ENCODE measurements at regions not wholly inside any gene's neighbourhood (a gene's known extent, or its start where the extent isn't known, plus 50 kb on each side); places are given as distances from the start of the nearest gene placed in this dataset.

GRCh38 chr2:145846982-145847381 is 1327.1 kb upstream of the ZEB2 start:
- FAIRE-seq = no peak

- no peak for FAIRE-seq
These were observed 1326.0 kb upstream of the ZEB2 start for GRCh38 chr2:145845923-145846322.

GRCh38 chr2:145845207-145845894 is 1325.4 kb upstream of the ZEB2 start:
- FAIRE-seq = no peak

GRCh38 chr2:145841973-145842372 is 1322.1 kb upstream of the ZEB2 start:
- no peak for FAIRE-seq

- FAIRE-seq = no peak
These were observed 1317.1 kb upstream of the ZEB2 start for GRCh38 chr2:145836986-145837385.

GRCh38 chr2:145835665-145836064 is 1315.7 kb upstream of the ZEB2 start:
- FAIRE-seq = no peak

- FAIRE-seq = no peak
These were observed 1312.8 kb upstream of the ZEB2 start for GRCh38 chr2:145832681-145833080.

GRCh38 chr2:145829931-145830330 is 1310.0 kb upstream of the ZEB2 start:
- no peak for FAIRE-seq

GRCh38 chr2:145827235-145827634 is 1307.3 kb upstream of the ZEB2 start:
- FAIRE-seq = no peak

GRCh38 chr2:145824384-145824783 is 1304.5 kb upstream of the ZEB2 start:
- no peak for FAIRE-seq

- no peak for FAIRE-seq
These were observed 1303.1 kb upstream of the ZEB2 start for GRCh38 chr2:145822892-145823534.

GRCh38 chr2:145820651-145821050 is 1300.7 kb upstream of the ZEB2 start:
- no peak for FAIRE-seq

- FAIRE-seq = no peak
These were observed 1299.1 kb upstream of the ZEB2 start for GRCh38 chr2:145818890-145819504.

GRCh38 chr2:145815933-145816332 is 1296.0 kb upstream of the ZEB2 start:
- FAIRE-seq = no peak

- no peak for FAIRE-seq
These were observed 1293.6 kb upstream of the ZEB2 start for GRCh38 chr2:145813481-145813880.

- FAIRE-seq = no peak
These were observed 1292.2 kb upstream of the ZEB2 start for GRCh38 chr2:145812165-145812554.

GRCh38 chr2:145811276-145812164 is 1291.6 kb upstream of the ZEB2 start:
- FAIRE-seq = no peak

GRCh38 chr2:145807968-145808367 is 1288.0 kb upstream of the ZEB2 start:
- FAIRE-seq = no peak

GRCh38 chr2:145807554-145807953 is 1287.6 kb upstream of the ZEB2 start:
- FAIRE-seq = no peak

- no peak for FAIRE-seq
These were observed 1286.6 kb upstream of the ZEB2 start for GRCh38 chr2:145806546-145806945.

GRCh38 chr2:145802133-145802532 is 1282.2 kb upstream of the ZEB2 start:
- FAIRE-seq = no peak

- FAIRE-seq = no peak
These were observed 1281.3 kb upstream of the ZEB2 start for GRCh38 chr2:145801210-145801609.

All from G401.6 (cell line).